Fibroblast of pulmonary artery (primary cell): ENCODE measurements at regions not wholly inside any gene's neighbourhood (a gene's known extent, or its start where the extent isn't known, plus 50 kb on each side); places are given as distances from the start of the nearest gene placed in this dataset.

Source experiments
- DNase-seq: peaks from one replicate; pipeline ENCODE4 v3.0.0-alpha.2; 2010; ENCODE audit warnings: low read depth
- H3K4me3 ChIP-seq: replicated peaks from 2 replicates; pipeline ENCODE4 v1.5.1; 2011; ENCODE audit warnings: low read depth, mild to moderate bottlenecking, control low read depth, low read length, moderate library complexity
- CTCF ChIP-seq: IDR thresholded peaks from 2 replicates; pipeline ENCODE4 v1.5.1; 2011; ENCODE audit warnings: mild to moderate bottlenecking, control low read depth, low read length, inconsistent platforms; ENCODE audit errors: missing control alignments

- TF ChIP-seq CTCF = no peak
- no peak overlapping the region for H3K4me3 ChIP-seq
- DNase-seq = no peak
Observed at GRCh38 chr10:114732931-114733330, 74.9 kb upstream of the ABLIM1 start.

GRCh38 chr10:114735946-114736345 is 77.9 kb upstream of the ABLIM1 start:
- H3K4me3 ChIP-seq = no peak overlapping the region
- DNase-seq = no peak
- TF ChIP-seq CTCF = no peak

- no peak for DNase-seq
- no peak overlapping the region for H3K4me3 ChIP-seq
- no peak for TF ChIP-seq CTCF
Observed at GRCh38 chr10:114743521-114744231, 77.9 kb upstream of the FHIP2A start.

GRCh38 chr10:114746531-114746930 is 75.0 kb upstream of the FHIP2A start:
- DNase-seq = no peak
- no peak overlapping the region for H3K4me3 ChIP-seq
- TF ChIP-seq CTCF = no peak

- H3K4me3 ChIP-seq = no peak overlapping the region
- DNase-seq = no peak
- no peak for TF ChIP-seq CTCF
Observed at GRCh38 chr10:114748241-114748640, 73.3 kb upstream of the FHIP2A start.

- H3K4me3 ChIP-seq = no peak overlapping the region
- no peak for TF ChIP-seq CTCF
Observed at GRCh38 chr10:114749014-114749413, 72.6 kb upstream of the FHIP2A start.

GRCh38 chr10:114749510-114749909 is 72.1 kb upstream of the FHIP2A start:
- H3K4me3 ChIP-seq = no peak overlapping the region
- no peak for DNase-seq
- no peak for TF ChIP-seq CTCF

More at GRCh38 chr10:114749014-114749413, 72.6 kb upstream of the FHIP2A start:
- DNase-seq = peak; percentile 6
